B cell (primary cell): ENCODE measurements at regions not wholly inside any gene's neighbourhood (a gene's known extent, or its start where the extent isn't known, plus 50 kb on each side); places are given as distances from the start of the nearest gene placed in this dataset.

Experiments
- CTCF ChIP-seq: fragments of 200-600 bp; IDR thresholded peaks from one replicate; pipeline ENCODE4 v1.8.0; 2022; ENCODE audit warnings: antibody characterized with exemption, mild to moderate bottlenecking
- EZH2 ChIP-seq: IDR thresholded peaks from 2 replicates; pipeline ENCODE4 v1.6.1; 2012; ENCODE audit warnings: borderline replicate concordance, low read depth, mild to moderate bottlenecking, moderate library complexity, low read length; ENCODE audit not compliant: insufficient read depth, poor library complexity, severe bottlenecking

GRCh38 chr11:82004537-82005213, 729.0 kb downstream of the FAM181B start:
- TF ChIP-seq CTCF = no peak
- no peak for TF ChIP-seq EZH2
